Ishikawa (cell line): ENCODE measurements at regions not wholly inside any gene's neighbourhood (a gene's known extent, or its start where the extent isn't known, plus 50 kb on each side); places are given as distances from the start of the nearest gene placed in this dataset.

Experiments
- EP300 ChIP-seq: IDR thresholded peaks from 2 replicates; pipeline ENCODE4 v1.6.1; 2012; ENCODE audit warnings: borderline replicate concordance
- FOXM1 ChIP-seq: IDR thresholded peaks from 2 replicates; pipeline ENCODE4 v1.6.1; 2012; ENCODE audit warnings: low read depth, borderline replicate concordance
- REST ChIP-seq: IDR thresholded peaks from 2 replicates; pipeline ENCODE4 v1.6.1; 2012; ENCODE audit warnings: low read depth, mild to moderate bottlenecking
- TAF1 ChIP-seq: IDR thresholded peaks from 2 replicates; pipeline ENCODE4 v1.6.1; 2012; ENCODE audit warnings: low read depth, mild to moderate bottlenecking
- TCF12 ChIP-seq: IDR thresholded peaks from 2 replicates; pipeline ENCODE4 v1.6.1; 2012; ENCODE audit warnings: low read depth
- YY1 ChIP-seq: IDR thresholded peaks from 2 replicates; pipeline ENCODE4 v1.6.1; 2012; ENCODE audit warnings: low read depth

- TF ChIP-seq REST, result no peak
- no peak for TF ChIP-seq EP300
- no peak for TF ChIP-seq TAF1
- TF ChIP-seq TCF12, result no peak
- no peak for TF ChIP-seq FOXM1
- no peak for TF ChIP-seq YY1
These were observed 1703.1 kb upstream of the FLRT2 start for GRCh38 chr14:83826838-83827237.
